Lung microvascular endothelial cell (primary cell): ENCODE measurements at regions not wholly inside any gene's neighbourhood (a gene's known extent, or its start where the extent isn't known, plus 50 kb on each side); places are given as distances from the start of the nearest gene placed in this dataset.
"Not testable (repeated sequence)": the region's sequence is repeated elsewhere in the genome, so short reads cannot be mapped to it uniquely, and the experiment has no call there.

Source experiments
- DNase-seq, 2 donors: peaks; one replicate each; pipeline versions ENCODE4 v3.0.0 to v3.0.0-alpha.2; 2010; ENCODE audit warnings: low read depth in 2 of 2

GRCh38 chr14:50018201-50018932, 98.0 kb downstream of the VCPKMT start:
- peak; percentile 22 to 76 for DNase-seq

- no peak for DNase-seq
These were observed 97.5 kb downstream of the VCPKMT start for GRCh38 chr14:50018933-50019210.

- DNase-seq = no peak
These were observed 96.2 kb downstream of the VCPKMT start for GRCh38 chr14:50020184-50020583.

GRCh38 chr14:50020799-50021198, 95.6 kb downstream of the VCPKMT start:
- peak in 1 of 2 donors; percentile 60 for DNase-seq

- no peak for DNase-seq
These were observed 94.9 kb downstream of the VCPKMT start for GRCh38 chr14:50021261-50022031.

- no peak for DNase-seq
These were observed 93.7 kb downstream of the VCPKMT start for GRCh38 chr14:50022661-50023060.

- peak in 1 of 2 donors; percentile 42 for DNase-seq
These were observed 92.5 kb downstream of the VCPKMT start for GRCh38 chr14:50023671-50024490.

GRCh38 chr14:50025073-50025472, 91.3 kb downstream of the VCPKMT start:
- no peak for DNase-seq

GRCh38 chr14:50025776-50026175, 90.6 kb downstream of the VCPKMT start:
- no peak for DNase-seq

GRCh38 chr14:50026396-50026795, 90.0 kb downstream of the VCPKMT start:
- DNase-seq = no peak

GRCh38 chr14:50027816-50028215, 88.6 kb downstream of the VCPKMT start:
- no peak for DNase-seq

- DNase-seq = no peak
These were observed 87.9 kb downstream of the VCPKMT start for GRCh38 chr14:50028458-50028857.

GRCh38 chr14:50030036-50030435, 86.3 kb downstream of the VCPKMT start:
- no peak for DNase-seq

GRCh38 chr14:50030911-50031310, 85.5 kb downstream of the VCPKMT start:
- DNase-seq = not testable (repeated sequence)

- no peak for DNase-seq
These were observed 84.6 kb downstream of the VCPKMT start for GRCh38 chr14:50031602-50032313.

GRCh38 chr14:50032462-50033167, 83.8 kb downstream of the VCPKMT start:
- DNase-seq = not testable (repeated sequence)

- DNase-seq = no peak
These were observed 81.2 kb downstream of the VCPKMT start for GRCh38 chr14:50035214-50035613.

GRCh38 chr14:50036211-50036610, 80.2 kb downstream of the VCPKMT start:
- no peak for DNase-seq

- no peak for DNase-seq
These were observed 79.7 kb downstream of the VCPKMT start for GRCh38 chr14:50036637-50037036.

GRCh38 chr14:50037240-50037639, 79.1 kb downstream of the VCPKMT start:
- DNase-seq = no peak

- DNase-seq = no peak
These were observed 78.5 kb downstream of the VCPKMT start for GRCh38 chr14:50037852-50038251.
